H9 (cell line): ENCODE measurements at regions not wholly inside any gene's neighbourhood (a gene's known extent, or its start where the extent isn't known, plus 50 kb on each side); places are given as distances from the start of the nearest gene placed in this dataset.

Experiments
- DNase-seq: peaks from one replicate; pipeline ENCODE4 v3.0.0-alpha.2; 2017
- H2AFZ ChIP-seq: one replicate; pipeline ENCODE4 v1.6.1; 2013; ENCODE audit warnings: mild to moderate bottlenecking, low read length, control low read depth, moderate library complexity
- H2AK5ac ChIP-seq: 2 replicates; pipeline ENCODE4 v1.6.1; 2013; ENCODE audit warnings: low read length, control low read depth, mixed read lengths; ENCODE audit not compliant: insufficient read length
- H2BK120ac ChIP-seq: one replicate; pipeline ENCODE4 v1.6.1; 2013; ENCODE audit warnings: low read depth, mild to moderate bottlenecking, low read length, control low read depth, inconsistent platforms; ENCODE audit not compliant: poor library complexity, severe bottlenecking
- H2BK12ac ChIP-seq: 2 replicates; pipeline ENCODE4 v1.6.1; 2013; ENCODE audit warnings: low read length, control low read depth, mixed read lengths, low read depth; ENCODE audit not compliant: insufficient read length
- H2BK15ac ChIP-seq: 2 replicates; pipeline ENCODE4 v1.6.1; 2013; ENCODE audit warnings: low read depth, low read length, control low read depth
- H2BK20ac ChIP-seq: one replicate; pipeline ENCODE4 v1.6.1; 2013; ENCODE audit warnings: low read depth, mild to moderate bottlenecking, low read length, control low read depth, inconsistent platforms; ENCODE audit not compliant: poor library complexity, severe bottlenecking
- H2BK5ac ChIP-seq: 2 replicates; pipeline ENCODE4 v1.6.1; 2013; ENCODE audit warnings: low read length, control low read depth, mixed read lengths; ENCODE audit not compliant: insufficient read length
- H3K14ac ChIP-seq: 2 replicates; pipeline ENCODE4 v1.6.1; 2013; ENCODE audit warnings: low read length, control low read depth; ENCODE audit not compliant: insufficient read depth
- H3K18ac ChIP-seq: 2 replicates; pipeline ENCODE4 v1.6.1; 2013; ENCODE audit warnings: low read depth, mild to moderate bottlenecking, mixed read lengths, low read length, control low read depth; ENCODE audit not compliant: insufficient read length
- H3K23ac ChIP-seq: 2 replicates; pipeline ENCODE4 v1.6.1; 2013; ENCODE audit warnings: low read length, control low read depth, mixed read lengths, low read depth; ENCODE audit not compliant: insufficient read length
- H3K23me2 ChIP-seq: 2 replicates; pipeline ENCODE4 v1.6.1; 2013; ENCODE audit warnings: low read depth, mild to moderate bottlenecking, mixed read lengths, low read length, control low read depth; ENCODE audit not compliant: insufficient read length, poor library complexity, severe bottlenecking
- H3K27ac ChIP-seq: 2 replicates; pipeline ENCODE4 v1.5.1; 2013; ENCODE audit warnings: low read length, control low read depth, mixed read lengths, low read depth; ENCODE audit not compliant: insufficient read length
- H3K27me3 ChIP-seq: 2 replicates; pipeline ENCODE4 v1.6.1; 2013; ENCODE audit warnings: low read length, control low read depth, inconsistent platforms; ENCODE audit not compliant: insufficient read depth
- H3K4ac ChIP-seq: 2 replicates; pipeline ENCODE4 v1.6.1; 2013; ENCODE audit warnings: low read depth, mild to moderate bottlenecking, control low read depth, inconsistent platforms, low read length, moderate library complexity
- H3K4me1 ChIP-seq: 2 replicates; pipeline ENCODE4 v1.6.1; 2013; ENCODE audit warnings: low read length, control low read depth, inconsistent platforms; ENCODE audit not compliant: insufficient read depth
- H3K4me2 ChIP-seq: 2 replicates; pipeline ENCODE4 v1.6.1; 2013; ENCODE audit warnings: low read length, control low read depth, mixed read lengths; ENCODE audit not compliant: insufficient read length, insufficient read depth
- H3K56ac ChIP-seq: 2 replicates; pipeline ENCODE4 v1.6.1; 2013; ENCODE audit warnings: low read depth, mild to moderate bottlenecking, mixed read lengths, low read length, control low read depth; ENCODE audit not compliant: insufficient read length
- H3K79me1 ChIP-seq: 2 replicates; pipeline ENCODE4 v1.6.1; 2013; ENCODE audit warnings: low read depth, mild to moderate bottlenecking, moderate library complexity, low read length, control low read depth, inconsistent platforms; ENCODE audit not compliant: insufficient read depth, poor library complexity, severe bottlenecking
- H3K79me2 ChIP-seq: 2 replicates; pipeline ENCODE4 v1.6.1; 2013; ENCODE audit warnings: low read length, control low read depth, inconsistent platforms; ENCODE audit not compliant: insufficient read depth
- H3K9ac ChIP-seq: 2 replicates; pipeline ENCODE4 v1.6.1; 2013; ENCODE audit warnings: low read length, control low read depth, mixed read lengths; ENCODE audit not compliant: insufficient read length; ENCODE audit errors: extremely low read depth
- H3K9me3 ChIP-seq: one replicate; pipeline ENCODE4 v1.6.1; 2013; ENCODE audit warnings: low read depth, low read length, inconsistent platforms; ENCODE audit not compliant: control insufficient read depth
- H3T11ph ChIP-seq: one replicate; pipeline ENCODE4 v1.6.1; 2013; ENCODE audit warnings: mild to moderate bottlenecking, low read length, control low read depth, inconsistent platforms
- H4K20me1 ChIP-seq: one replicate; pipeline ENCODE4 v1.6.1; 2013; ENCODE audit not compliant: control insufficient read depth, insufficient read length, insufficient read depth
- H4K5ac ChIP-seq: 2 replicates; pipeline ENCODE4 v1.6.1; 2013; ENCODE audit warnings: low read depth, mild to moderate bottlenecking, mixed read lengths, low read length, control low read depth; ENCODE audit not compliant: insufficient read length
- H4K8ac ChIP-seq: replicated peaks from 2 replicates; pipeline ENCODE4 v1.6.1; 2013; ENCODE audit warnings: low read length, control low read depth, mixed read lengths, low read depth; ENCODE audit not compliant: insufficient read length
- H4K91ac ChIP-seq: 2 replicates; pipeline ENCODE4 v1.6.1; 2013; ENCODE audit warnings: low read depth, mild to moderate bottlenecking, moderate library complexity, mixed read lengths, low read length, control low read depth; ENCODE audit not compliant: insufficient read length
- H3K27ac Mint-ChIP-seq, 3 experiments: 2 replicates in 2 of 3; 3 replicates in 1 of 3; pipeline ENCODE4 v1.8.0; 2020 to 2021; ENCODE audit warnings: mixed read lengths in 3 of 3, mild to moderate bottlenecking in 1 of 3, moderate library complexity in 1 of 3
- H3K27me3 Mint-ChIP-seq: 2 replicates; pipeline ENCODE4 v1.8.0; 2021; ENCODE audit warnings: low read depth, mild to moderate bottlenecking, moderate library complexity, mixed read lengths
- H3K36me3 Mint-ChIP-seq, 3 experiments: 2 replicates in 2 of 3; 3 replicates in 1 of 3; pipeline ENCODE4 v1.8.0; 2020 to 2021; ENCODE audit warnings: low read depth in 3 of 3, mixed read lengths in 3 of 3; ENCODE audit not compliant: insufficient read depth in 1 of 3
- H3K4me1 Mint-ChIP-seq, 2 experiments: 2 replicates each; pipeline ENCODE4 v1.8.0; 2020; ENCODE audit warnings: mixed read lengths in 2 of 2
- H3K4me3 Mint-ChIP-seq, 2 experiments: 2 replicates in 1 of 2; 3 replicates in 1 of 2; pipeline ENCODE4 v1.8.0; 2020 to 2021; ENCODE audit warnings: mild to moderate bottlenecking in 2 of 2, mixed read lengths in 2 of 2, moderate library complexity in 1 of 2
- H3K9me3 Mint-ChIP-seq, 2 experiments: 2 replicates in 1 of 2; 3 replicates in 1 of 2; pipeline ENCODE4 v1.8.0; 2020; ENCODE audit warnings: mild to moderate bottlenecking in 2 of 2, mixed read lengths in 2 of 2, moderate library complexity in 1 of 2
- WGBS: extraction: QIAGEN DNeasy Blood & Tissue Kit; methylation state at CpG from one replicate; pipeline ENCODE4 v1.1.7; 2013; ENCODE audit warnings: missing lambda C conversion rate, low lambda C conversion rate, mixed read lengths; ENCODE audit not compliant: insufficient read length; ENCODE audit errors: extremely low coverage; 5-methylcytosine and 5-hydroxymethylcytosine counted together
- TF ChIP-seq, protein P1 (sequence below): fragments of 200-600 bp; sonication (generic); conservative IDR thresholded peaks from 3 replicates; pipeline ENCODE4 v1.8.0; 2021; ENCODE audit warnings: antibody characterized with exemption, mild to moderate bottlenecking

DNA sequence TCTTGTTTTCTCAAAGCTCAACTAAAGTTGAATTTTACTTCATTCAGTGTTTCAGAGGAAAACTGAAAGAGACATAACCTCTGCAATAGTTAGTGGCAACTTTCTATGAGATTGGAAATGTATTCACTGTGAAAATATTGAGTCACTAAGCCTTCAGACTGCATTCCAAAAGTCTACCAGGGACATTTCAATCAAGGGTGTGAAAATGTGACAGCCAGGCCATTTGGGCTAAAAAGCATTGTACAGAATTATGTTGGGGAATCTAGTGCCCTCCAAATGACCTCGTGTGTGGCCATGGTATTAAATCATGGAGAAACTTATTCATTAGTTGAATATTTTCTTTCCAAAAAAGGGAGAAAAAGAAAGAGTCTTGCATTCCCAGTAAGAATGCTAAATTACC lies 251.9 kb downstream of the GRB14 start:
- H3K23ac ChIP-seq: no peak overlapping the region
- H2BK20ac ChIP-seq: no peak overlapping the region
- H3K79me1 ChIP-seq: no peaks in the 10 kb centered on the region
- no peak overlapping the region for H2BK120ac ChIP-seq
- no peak overlapping the region for H3K4ac ChIP-seq
- no peak overlapping the region for H4K8ac ChIP-seq
- no peaks in the 10 kb centered on the region for H3K79me2 ChIP-seq
- H3K4me2 ChIP-seq: no peak overlapping the region
- H4K5ac ChIP-seq: no peak overlapping the region
- DNase-seq: no peak
- no peak overlapping the region for H2AFZ ChIP-seq
- no peak overlapping the region for H3K18ac ChIP-seq
- H3K4me3 Mint-ChIP-seq: no peak overlapping the region
- H3K4me1 Mint-ChIP-seq: no peaks in the 10 kb centered on the region
- no peak overlapping the region for H3T11ph ChIP-seq
- H3K27ac ChIP-seq: no peak overlapping the region
- H4K20me1 ChIP-seq: no peaks in the 10 kb centered on the region
- no peaks in the 10 kb centered on the region for H3K9me3 ChIP-seq
- no peak overlapping the region for H2BK15ac ChIP-seq
- no peaks in the 10 kb centered on the region for H3K4me1 ChIP-seq
- peaks cover 1 to 27% (median 14%) of the 10 kb centered on the region in 3 experiments; a peak in 5 of 7 replicates for H3K36me3 Mint-ChIP-seq
- H3K14ac ChIP-seq: no peak overlapping the region
- WGBS: no CpG with 5 or more reads among the region's 1 CpG
- no peak overlapping the region for H3K27ac Mint-ChIP-seq
- no peak overlapping the region for H2BK5ac ChIP-seq
- H3K23me2 ChIP-seq: no peaks in the 10 kb centered on the region
- no peak overlapping the region for H3K56ac ChIP-seq
- H4K91ac ChIP-seq: no peak overlapping the region
- H2BK12ac ChIP-seq: no peak overlapping the region
- no peaks in the 10 kb centered on the region for H3K27me3 Mint-ChIP-seq
- no peak overlapping the region for H2AK5ac ChIP-seq
- H3K9me3 Mint-ChIP-seq: peaks cover 23 to 24% of the 10 kb centered on the region in 2 experiments
- H3K9ac ChIP-seq: no peak overlapping the region
- TF ChIP-seq, protein P1, sequence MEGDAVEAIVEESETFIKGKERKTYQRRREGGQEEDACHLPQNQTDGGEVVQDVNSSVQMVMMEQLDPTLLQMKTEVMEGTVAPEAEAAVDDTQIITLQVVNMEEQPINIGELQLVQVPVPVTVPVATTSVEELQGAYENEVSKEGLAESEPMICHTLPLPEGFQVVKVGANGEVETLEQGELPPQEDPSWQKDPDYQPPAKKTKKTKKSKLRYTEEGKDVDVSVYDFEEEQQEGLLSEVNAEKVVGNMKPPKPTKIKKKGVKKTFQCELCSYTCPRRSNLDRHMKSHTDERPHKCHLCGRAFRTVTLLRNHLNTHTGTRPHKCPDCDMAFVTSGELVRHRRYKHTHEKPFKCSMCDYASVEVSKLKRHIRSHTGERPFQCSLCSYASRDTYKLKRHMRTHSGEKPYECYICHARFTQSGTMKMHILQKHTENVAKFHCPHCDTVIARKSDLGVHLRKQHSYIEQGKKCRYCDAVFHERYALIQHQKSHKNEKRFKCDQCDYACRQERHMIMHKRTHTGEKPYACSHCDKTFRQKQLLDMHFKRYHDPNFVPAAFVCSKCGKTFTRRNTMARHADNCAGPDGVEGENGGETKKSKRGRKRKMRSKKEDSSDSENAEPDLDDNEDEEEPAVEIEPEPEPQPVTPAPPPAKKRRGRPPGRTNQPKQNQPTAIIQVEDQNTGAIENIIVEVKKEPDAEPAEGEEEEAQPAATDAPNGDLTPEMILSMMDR: no peak
- no peaks in the 10 kb centered on the region for H3K27me3 ChIP-seq
